ENCODE measurements at regions not wholly inside any gene's neighbourhood (a gene's known extent, or its start where the extent isn't known, plus 50 kb on each side); places are given as distances from the start of the nearest gene placed in this dataset.
"Not testable (repeated sequence)": the region's sequence is repeated elsewhere in the genome, so short reads cannot be mapped to it uniquely, and the experiment has no call there.

DNA sequence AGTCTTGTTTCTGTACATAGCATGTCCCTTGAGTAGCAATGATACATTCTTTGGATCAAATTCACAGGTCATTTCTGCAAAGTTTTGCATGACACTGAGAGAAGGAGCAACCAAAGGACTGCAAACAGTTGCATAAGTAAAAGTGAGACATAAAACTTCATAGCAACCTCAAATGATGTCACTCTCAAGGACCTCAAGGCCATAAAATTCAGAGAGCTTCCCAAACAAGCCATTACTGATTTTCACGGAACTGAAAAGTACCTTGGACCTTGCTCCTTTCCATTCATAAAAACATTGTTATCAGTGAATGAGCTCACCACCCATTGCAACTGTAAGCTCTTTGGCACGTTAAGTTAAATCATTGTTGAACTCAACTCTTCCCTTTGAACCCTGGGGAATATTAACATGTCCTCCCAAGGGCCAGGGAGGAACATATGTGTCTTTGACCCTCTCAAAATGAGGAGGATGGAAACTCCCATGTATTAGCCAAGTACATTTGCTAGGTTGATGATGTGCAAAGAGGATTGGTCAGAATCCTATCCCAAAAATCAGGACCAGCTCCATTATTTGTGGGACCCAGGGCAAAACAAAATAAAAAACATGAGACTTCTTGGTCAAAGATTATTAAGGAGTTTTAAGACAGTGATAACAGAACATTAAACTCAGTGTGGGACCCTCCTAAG, 275.0 kb upstream of the DYNLRB2 start:
- no peaks in the 10 kb centered on the region for H3K9me3 ChIP-seq (ENCODE audit: control insufficient read depth in 2 of 2, low read length in 2 of 2)
- no peaks in the 10 kb centered on the region for H3K36me3 ChIP-seq (ENCODE audit: control insufficient read depth in 2 of 2, insufficient read depth in 2 of 2, low read length in 2 of 2)
- H3K4me3 ChIP-seq (ENCODE audit: low read length in 2 of 2) = no peak overlapping the region
- H3K27me3 ChIP-seq (ENCODE audit: control insufficient read depth in 2 of 2, insufficient read depth in 2 of 2, low read length in 2 of 2) = no peaks in the 10 kb centered on the region
- H3K9ac ChIP-seq (ENCODE audit: low read depth in 1 of 2, low read length in 2 of 2) = no peak overlapping the region
- H3K27ac ChIP-seq (ENCODE audit: low read depth in 2 of 2, low read length in 2 of 2) = peak overlapping the region; percentile 57 to 58
- H3K4me1 ChIP-seq (ENCODE audit: control insufficient read depth in 2 of 2, insufficient read depth in 2 of 2, low read length in 2 of 2) = peaks cover 12 to 24% of the 10 kb centered on the region in 2 donors

DNA sequence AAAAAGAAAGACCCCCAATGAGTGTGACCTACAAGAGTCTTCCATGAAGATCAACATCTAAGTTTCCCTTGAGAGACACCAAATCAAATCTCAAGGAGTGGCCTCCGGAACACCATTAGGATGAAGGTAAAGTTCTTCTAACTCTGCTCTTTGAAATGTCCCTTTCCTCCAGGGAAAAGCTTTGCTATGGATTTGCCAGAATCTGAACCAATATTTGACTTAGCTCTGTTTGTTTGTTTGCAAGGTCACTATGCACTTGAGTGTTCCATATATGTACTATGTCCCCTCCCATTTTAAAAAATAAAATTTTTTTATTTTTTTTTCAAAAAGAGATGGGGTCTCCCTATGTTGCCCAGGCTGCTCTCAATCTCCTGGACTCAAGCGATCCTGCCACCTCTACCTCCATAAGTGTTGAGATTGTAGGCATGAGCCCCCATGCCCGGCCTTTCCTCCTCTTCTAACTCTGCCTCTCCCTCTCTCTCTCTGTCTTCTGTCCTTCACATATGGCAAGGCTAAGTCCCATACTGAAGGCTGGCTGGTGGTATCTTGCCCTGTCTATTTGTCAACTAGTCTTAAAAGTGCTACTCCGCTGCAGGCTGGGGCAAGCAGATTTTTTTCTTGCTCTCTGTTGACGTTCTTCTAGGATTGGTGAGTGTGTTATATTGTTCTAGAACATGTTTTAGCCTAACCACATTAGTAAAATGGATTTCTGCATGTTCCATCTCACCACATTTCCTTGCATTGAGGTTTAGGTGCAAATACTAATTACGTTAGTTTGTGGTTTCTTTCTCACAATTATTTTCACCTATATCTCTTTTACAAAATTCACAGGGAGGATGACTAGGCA, 276.7 kb upstream of the DYNLRB2 start:
- no peak overlapping the region for H3K27ac ChIP-seq (ENCODE audit: low read depth in 2 of 2, low read length in 2 of 2)
- H3K36me3 ChIP-seq (ENCODE audit: control insufficient read depth in 2 of 2, insufficient read depth in 2 of 2, low read length in 2 of 2) = no peaks in the 10 kb centered on the region
- H3K27me3 ChIP-seq (ENCODE audit: control insufficient read depth in 2 of 2, insufficient read depth in 2 of 2, low read length in 2 of 2) = no peaks in the 10 kb centered on the region
- H3K4me1 ChIP-seq (ENCODE audit: control insufficient read depth in 2 of 2, insufficient read depth in 2 of 2, low read length in 2 of 2) = peaks cover 13 to 29% of the 10 kb centered on the region in 2 donors
- no peak overlapping the region for H3K9ac ChIP-seq (ENCODE audit: low read depth in 1 of 2, low read length in 2 of 2)
- H3K9me3 ChIP-seq (ENCODE audit: control insufficient read depth in 2 of 2, low read length in 2 of 2) = no peaks in the 10 kb centered on the region
- H3K4me3 ChIP-seq (ENCODE audit: low read length in 2 of 2) = no peak overlapping the region

DNA sequence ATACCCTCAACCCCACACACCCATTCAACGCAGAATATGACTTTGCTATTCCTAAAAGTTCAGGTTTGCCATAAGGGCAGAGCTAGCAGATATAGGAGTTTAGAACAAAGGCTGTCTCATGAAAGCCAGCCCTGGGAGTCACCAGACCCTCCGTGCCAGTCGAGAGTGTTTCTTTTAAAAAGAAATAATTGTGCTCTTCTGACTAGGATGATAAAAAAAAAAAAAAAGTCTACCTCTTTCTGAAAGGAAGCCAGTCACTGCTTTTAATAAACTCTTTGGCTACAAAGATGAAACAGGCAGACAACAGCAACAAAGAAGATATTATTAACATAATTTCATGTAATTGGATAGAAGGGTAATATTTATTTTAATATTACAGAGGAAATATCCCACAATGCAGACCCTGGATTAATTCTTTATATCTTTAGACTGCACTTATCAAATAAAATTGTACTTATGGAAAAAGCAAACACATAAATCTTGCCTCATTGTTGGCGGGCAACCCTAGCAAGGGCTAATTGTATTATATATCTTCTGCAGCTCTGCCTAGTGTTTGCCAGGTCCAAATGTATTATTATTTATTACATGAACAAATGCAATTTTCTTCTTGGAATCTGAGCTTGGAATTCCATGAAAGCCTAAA, 277.5 kb upstream of the DYNLRB2 start:
- Histone ChIP-seq H3K27me3 (ENCODE audit: control insufficient read depth in 2 of 2, insufficient read depth in 2 of 2, low read length in 2 of 2) (no peaks in the 10 kb centered on the region), H3K9me3 (ENCODE audit: control insufficient read depth in 2 of 2, low read length in 2 of 2) (no peaks in the 10 kb centered on the region), H3K9ac (ENCODE audit: low read depth in 1 of 2, low read length in 2 of 2) (no peak overlapping the region), H3K36me3 (ENCODE audit: control insufficient read depth in 2 of 2, insufficient read depth in 2 of 2, low read length in 2 of 2) (no peaks in the 10 kb centered on the region), H3K4me1 (ENCODE audit: control insufficient read depth in 2 of 2, insufficient read depth in 2 of 2, low read length in 2 of 2) (peaks cover 13 to 35% of the 10 kb centered on the region in 2 donors), H3K27ac (ENCODE audit: low read depth in 2 of 2, low read length in 2 of 2) (no peak overlapping the region), H3K4me3 (ENCODE audit: low read length in 2 of 2) (no peak overlapping the region)

DNA sequence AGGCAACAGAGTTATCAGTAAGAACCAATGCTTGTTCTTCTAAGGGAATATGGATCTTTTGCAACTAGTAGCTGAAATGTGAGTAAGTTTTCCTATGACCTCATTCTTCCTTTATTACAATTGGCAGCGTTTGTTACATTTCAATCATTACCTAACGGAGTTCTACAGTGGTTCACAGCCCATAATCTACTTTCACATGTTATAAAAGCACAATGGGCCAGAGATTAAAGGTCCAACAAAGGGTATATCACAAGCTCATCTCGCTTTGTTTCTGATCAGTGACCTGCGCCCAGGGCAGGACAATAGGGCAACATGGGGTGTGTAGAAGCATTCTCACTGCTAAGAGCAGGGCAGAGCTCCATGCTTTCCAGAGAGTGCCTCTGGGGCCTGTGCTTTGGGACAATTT, 279.9 kb upstream of the DYNLRB2 start:
- H3K27ac ChIP-seq (ENCODE audit: low read depth in 2 of 2, low read length in 2 of 2) = peak overlapping the region; percentile 60 to 64
- H3K9me3 ChIP-seq (ENCODE audit: control insufficient read depth in 2 of 2, low read length in 2 of 2) = no peaks in the 10 kb centered on the region
- H3K9ac ChIP-seq (ENCODE audit: low read depth in 1 of 2, low read length in 2 of 2) = no peak overlapping the region
- H3K27me3 ChIP-seq (ENCODE audit: control insufficient read depth in 2 of 2, insufficient read depth in 2 of 2, low read length in 2 of 2) = no peaks in the 10 kb centered on the region
- H3K4me3 ChIP-seq (ENCODE audit: low read length in 2 of 2) = no peak overlapping the region
- no peaks in the 10 kb centered on the region for H3K36me3 ChIP-seq (ENCODE audit: control insufficient read depth in 2 of 2, insufficient read depth in 2 of 2, low read length in 2 of 2)
- peaks cover 13 to 27% of the 10 kb centered on the region in 2 donors for H3K4me1 ChIP-seq (ENCODE audit: control insufficient read depth in 2 of 2, insufficient read depth in 2 of 2, low read length in 2 of 2)

DNA sequence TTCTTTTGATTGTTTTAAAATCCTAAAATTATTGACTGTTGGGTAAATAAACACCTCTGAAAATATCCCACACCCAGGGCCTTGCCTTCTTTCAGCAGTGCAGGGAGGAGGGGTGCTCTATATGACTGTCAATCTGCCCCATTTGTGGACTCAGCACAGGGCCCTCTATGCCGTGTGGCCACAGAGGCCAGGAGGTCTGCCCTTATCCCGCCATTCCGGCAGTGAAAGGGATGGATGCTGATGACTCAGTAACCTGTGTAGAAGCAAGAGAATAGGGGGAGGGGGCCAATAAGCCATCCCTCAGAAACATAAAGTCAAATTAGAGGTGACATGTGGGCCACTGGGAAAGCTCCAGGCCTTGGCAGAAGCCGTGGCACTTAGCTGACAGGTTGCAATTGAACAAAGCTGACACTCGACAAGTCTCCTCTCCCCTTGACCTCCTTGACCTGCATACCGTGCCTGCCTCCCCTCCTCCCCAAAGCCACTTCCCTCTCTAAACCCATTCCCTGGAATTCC, 281.4 kb upstream of the DYNLRB2 start:
- Histone ChIP-seq H3K4me1 (ENCODE audit: control insufficient read depth in 2 of 2, insufficient read depth in 2 of 2, low read length in 2 of 2) (peaks cover 9 to 21% of the 10 kb centered on the region in 2 donors), H3K4me3 (ENCODE audit: low read length in 2 of 2) (no peak overlapping the region), H3K27ac (ENCODE audit: low read depth in 2 of 2, low read length in 2 of 2) (no peak overlapping the region), H3K9ac (ENCODE audit: low read depth in 1 of 2, low read length in 2 of 2) (no peak overlapping the region), H3K36me3 (ENCODE audit: control insufficient read depth in 2 of 2, insufficient read depth in 2 of 2, low read length in 2 of 2) (no peaks in the 10 kb centered on the region), H3K9me3 (ENCODE audit: control insufficient read depth in 2 of 2, low read length in 2 of 2) (no peaks in the 10 kb centered on the region), H3K27me3 (ENCODE audit: control insufficient read depth in 2 of 2, insufficient read depth in 2 of 2, low read length in 2 of 2) (no peaks in the 10 kb centered on the region)

DNA sequence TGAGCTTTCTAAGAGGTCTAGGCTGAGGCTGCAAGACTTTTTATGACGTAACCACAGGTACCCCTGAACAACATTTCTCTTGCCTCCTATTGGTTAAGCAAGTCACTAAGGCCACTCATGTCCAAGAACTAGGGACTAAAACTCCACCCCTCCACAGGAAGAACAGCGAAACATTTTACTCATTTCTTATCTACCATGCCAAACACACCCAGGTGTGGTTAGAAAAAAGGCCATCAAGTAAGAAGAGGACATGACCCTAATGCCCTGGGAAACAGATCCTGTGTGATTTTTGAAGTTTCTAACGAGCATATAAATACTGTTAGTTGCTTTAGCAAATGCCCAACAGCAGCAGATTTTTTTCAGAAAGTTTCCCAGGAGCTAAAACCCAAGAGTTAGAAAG, 282.4 kb upstream of the DYNLRB2 start:
- H3K36me3 ChIP-seq (ENCODE audit: control insufficient read depth in 2 of 2, insufficient read depth in 2 of 2, low read length in 2 of 2) = no peaks in the 10 kb centered on the region
- no peaks in the 10 kb centered on the region for H3K27me3 ChIP-seq (ENCODE audit: control insufficient read depth in 2 of 2, insufficient read depth in 2 of 2, low read length in 2 of 2)
- no peak overlapping the region for H3K4me3 ChIP-seq (ENCODE audit: low read length in 2 of 2)
- no peak overlapping the region for H3K27ac ChIP-seq (ENCODE audit: low read depth in 2 of 2, low read length in 2 of 2)
- H3K9me3 ChIP-seq (ENCODE audit: control insufficient read depth in 2 of 2, low read length in 2 of 2) = no peaks in the 10 kb centered on the region
- H3K4me1 ChIP-seq (ENCODE audit: control insufficient read depth in 2 of 2, insufficient read depth in 2 of 2, low read length in 2 of 2) = peaks cover 9 to 21% of the 10 kb centered on the region in 2 donors
- H3K9ac ChIP-seq (ENCODE audit: low read depth in 1 of 2, low read length in 2 of 2) = no peak overlapping the region

DNA sequence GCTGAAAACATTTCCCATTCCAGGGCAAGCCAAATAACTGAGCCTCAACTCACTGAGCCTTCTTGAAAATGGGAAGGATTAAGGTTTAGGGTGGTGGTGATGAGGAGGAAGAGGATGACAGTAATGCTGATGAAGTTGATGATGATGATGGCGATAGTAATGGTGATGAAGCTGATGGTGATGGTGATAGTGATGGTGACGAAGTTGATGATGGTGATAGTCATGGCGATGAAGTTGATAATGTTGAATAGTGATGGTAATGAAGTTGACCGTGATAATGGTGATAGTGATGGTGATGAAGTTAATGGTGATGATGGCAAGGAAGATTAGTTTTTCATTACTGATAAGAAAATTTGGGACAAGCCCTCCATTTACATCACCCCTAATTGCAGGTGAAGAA, 285.8 kb upstream of the DYNLRB2 start:
- peaks cover 0 to 6% of the 10 kb centered on the region in 2 donors for H3K4me1 ChIP-seq (ENCODE audit: control insufficient read depth in 2 of 2, insufficient read depth in 2 of 2, low read length in 2 of 2)
- H3K36me3 ChIP-seq (ENCODE audit: control insufficient read depth in 2 of 2, insufficient read depth in 2 of 2, low read length in 2 of 2) = no peaks in the 10 kb centered on the region
- no peak overlapping the region for H3K4me3 ChIP-seq (ENCODE audit: low read length in 2 of 2)
- no peaks in the 10 kb centered on the region for H3K9me3 ChIP-seq (ENCODE audit: control insufficient read depth in 2 of 2, low read length in 2 of 2)
- no peak overlapping the region for H3K27ac ChIP-seq (ENCODE audit: low read depth in 2 of 2, low read length in 2 of 2)
- no peak overlapping the region for H3K9ac ChIP-seq (ENCODE audit: low read depth in 1 of 2, low read length in 2 of 2)
- H3K27me3 ChIP-seq (ENCODE audit: control insufficient read depth in 2 of 2, insufficient read depth in 2 of 2, low read length in 2 of 2) = no peaks in the 10 kb centered on the region

DNA sequence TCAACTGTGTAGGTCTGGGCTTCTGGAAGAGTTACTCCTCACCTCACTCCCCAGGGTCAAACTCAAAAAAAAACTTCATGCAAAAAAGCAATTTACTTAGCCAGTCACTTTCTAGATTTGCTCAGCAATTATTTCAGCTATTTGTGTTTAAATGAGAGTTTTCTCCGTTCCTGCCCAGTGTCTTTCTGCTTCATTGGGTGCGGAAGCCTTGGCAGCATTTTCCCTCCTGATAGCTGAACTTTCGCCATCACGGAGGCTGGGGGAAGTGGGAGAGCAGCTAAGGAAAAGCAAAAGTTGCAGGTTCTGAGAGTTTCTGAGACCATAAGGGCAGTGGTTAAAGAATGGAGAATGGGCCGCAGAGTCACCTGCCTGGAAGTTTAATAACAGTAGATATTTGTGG, 287.1 kb upstream of the DYNLRB2 start:
- Histone ChIP-seq H3K4me1 (ENCODE audit: control insufficient read depth in 2 of 2, insufficient read depth in 2 of 2, low read length in 2 of 2) (peaks cover 0 to 5% of the 10 kb centered on the region in 2 donors), H3K27ac (ENCODE audit: low read depth in 2 of 2, low read length in 2 of 2) (no peak overlapping the region), H3K27me3 (ENCODE audit: control insufficient read depth in 2 of 2, insufficient read depth in 2 of 2, low read length in 2 of 2) (no peaks in the 10 kb centered on the region), H3K9me3 (ENCODE audit: control insufficient read depth in 2 of 2, low read length in 2 of 2) (no peaks in the 10 kb centered on the region), H3K36me3 (ENCODE audit: control insufficient read depth in 2 of 2, insufficient read depth in 2 of 2, low read length in 2 of 2) (no peaks in the 10 kb centered on the region), H3K4me3 (ENCODE audit: low read length in 2 of 2) (no peak overlapping the region), H3K9ac (ENCODE audit: low read depth in 1 of 2, low read length in 2 of 2) (no peak overlapping the region)

DNA sequence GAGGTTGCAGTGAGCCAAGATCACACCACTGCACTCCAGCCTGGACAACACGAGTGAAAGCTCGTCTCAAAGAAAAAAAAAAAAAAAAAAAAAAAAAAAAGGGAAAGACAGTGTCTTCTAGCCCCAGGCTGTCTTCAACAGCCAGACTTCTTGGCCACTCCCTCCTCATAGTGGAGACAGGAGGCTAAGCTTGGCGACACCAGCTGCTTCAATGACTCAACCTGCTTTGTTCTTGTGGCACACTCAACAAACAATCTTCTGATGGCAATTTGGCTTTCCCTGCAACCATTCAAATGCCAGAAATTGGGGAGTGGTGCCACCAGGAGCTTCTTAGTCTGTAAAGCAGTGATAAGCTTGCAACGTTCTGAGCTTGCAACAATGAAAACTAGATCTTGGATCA, 290.4 kb upstream of the DYNLRB2 start:
- Histone ChIP-seq H3K9me3 (ENCODE audit: control insufficient read depth in 2 of 2, low read length in 2 of 2) (no peaks in the 10 kb centered on the region), H3K4me1 (ENCODE audit: control insufficient read depth in 2 of 2, insufficient read depth in 2 of 2, low read length in 2 of 2) (no peaks in the 10 kb centered on the region), H3K27me3 (ENCODE audit: control insufficient read depth in 2 of 2, insufficient read depth in 2 of 2, low read length in 2 of 2) (no peaks in the 10 kb centered on the region), H3K27ac (ENCODE audit: low read depth in 2 of 2, low read length in 2 of 2) (no peak overlapping the region), H3K36me3 (ENCODE audit: control insufficient read depth in 2 of 2, insufficient read depth in 2 of 2, low read length in 2 of 2) (no peaks in the 10 kb centered on the region), H3K4me3 (ENCODE audit: low read length in 2 of 2) (no peak overlapping the region), H3K9ac (ENCODE audit: low read depth in 1 of 2, low read length in 2 of 2) (no peak overlapping the region)

DNA sequence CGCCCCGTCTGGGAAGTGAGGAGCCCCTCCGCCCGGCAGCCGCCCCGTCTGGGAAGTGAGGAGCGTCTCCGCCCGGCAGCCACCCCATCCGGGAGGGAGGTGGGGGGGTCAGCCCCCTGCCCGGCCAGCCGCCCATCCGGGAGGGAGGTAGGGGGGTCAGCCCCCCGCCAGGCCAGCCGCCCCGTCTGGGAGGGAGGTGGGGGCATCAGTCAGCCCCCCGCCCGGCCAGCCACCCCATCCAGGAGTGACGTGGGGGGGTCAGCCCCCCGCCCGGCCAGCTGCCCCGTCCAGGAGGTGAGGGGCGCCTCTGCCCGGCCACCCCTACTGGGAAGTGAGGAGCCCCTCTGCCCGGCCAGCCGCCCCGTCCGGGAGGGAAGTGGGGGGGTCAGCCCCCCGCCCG, 297.5 kb upstream of the DYNLRB2 start:
- H3K4me1 ChIP-seq (ENCODE audit: control insufficient read depth in 2 of 2, insufficient read depth in 2 of 2, low read length in 2 of 2); H3K9ac ChIP-seq (ENCODE audit: low read depth in 1 of 2, low read length in 2 of 2); H3K4me3 ChIP-seq (ENCODE audit: low read length in 2 of 2); H3K27me3 ChIP-seq (ENCODE audit: control insufficient read depth in 2 of 2, insufficient read depth in 2 of 2, low read length in 2 of 2); H3K9me3 ChIP-seq (ENCODE audit: control insufficient read depth in 2 of 2, low read length in 2 of 2); H3K36me3 ChIP-seq (ENCODE audit: control insufficient read depth in 2 of 2, insufficient read depth in 2 of 2, low read length in 2 of 2); H3K27ac ChIP-seq (ENCODE audit: low read depth in 2 of 2, low read length in 2 of 2): not testable (repeated sequence)

All from mucosa of rectum (tissue), 2 donors.